ENCODE measurements at regions not wholly inside any gene's neighbourhood (a gene's known extent, or its start where the extent isn't known, plus 50 kb on each side); places are given as distances from the start of the nearest gene placed in this dataset.

DNA sequence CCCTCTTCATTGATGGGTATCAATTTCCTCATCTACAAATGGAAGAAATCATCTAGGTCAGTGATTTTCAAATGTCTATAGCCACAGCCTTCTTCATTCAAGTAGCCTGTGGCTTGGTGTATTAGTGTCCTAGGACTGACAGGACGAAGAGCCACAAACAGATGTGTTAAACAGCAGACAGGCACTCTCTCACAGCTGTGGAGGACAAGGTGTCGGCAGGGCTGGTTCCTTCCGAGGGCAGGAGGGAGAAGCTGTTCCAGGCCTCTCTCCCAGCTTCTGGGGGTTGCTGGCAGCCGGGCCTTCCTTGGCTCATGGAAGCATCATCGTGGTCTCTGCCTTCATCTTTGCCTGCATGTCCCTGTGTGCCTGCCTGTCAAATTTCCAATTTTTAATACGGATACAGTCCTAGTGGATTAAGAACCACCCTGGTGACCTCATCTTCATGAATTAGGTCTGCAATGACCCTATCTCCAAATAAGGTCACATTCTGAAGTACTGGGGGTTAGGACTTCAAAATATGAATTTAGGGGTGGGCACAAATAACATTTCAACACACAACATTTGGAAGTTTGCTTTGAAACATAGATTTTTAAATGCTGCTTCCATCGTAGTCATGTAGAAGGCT, 86.5 kb downstream of the PTGR3 start:
- Mint-ChIP-seq H3K36me3 (no peaks in the 10 kb centered on the region), H3K4me1 (peaks cover 0 to 18% (median 13%) of the 10 kb centered on the region in 3 donors), H3K9me3 (no peaks in the 10 kb centered on the region), H3K27me3 (peaks cover 0 to 5% of the 10 kb centered on the region in 2 donors), H3K27ac (no peak overlapping the region), H3K4me3 (no peak overlapping the region)
- no peak overlapping the region for H3K4me3 ChIP-seq (ENCODE audit: control insufficient read depth in 1 of 2, extremely low read depth in 1 of 2, low read length in 1 of 2)
- H3K36me3 ChIP-seq (ENCODE audit: control insufficient read depth in 2 of 2, extremely low read depth in 1 of 2, insufficient read depth in 1 of 2, low read length in 1 of 2) = no peaks in the 10 kb centered on the region
- H3K9me3 ChIP-seq = no peaks in the 10 kb centered on the region
- peaks cover 0 to 15% of the 10 kb centered on the region in 2 experiments for H3K27me3 ChIP-seq (replicated peaks in 1 of 2; ENCODE audit: control insufficient read depth in 2 of 2, extremely low read depth in 1 of 2, insufficient read depth in 2 of 2, low read length in 1 of 2)
- 94% methylated on average over 5 of the region's 7 CpGs for WGBS (ENCODE audit: insufficient coverage)
- ATAC-seq (replicated peaks in 1 of 4) = no peak
- no peak overlapping the region for H3K27ac ChIP-seq (ENCODE audit: low read length)
- ChIA-PET CTCF (no interaction called here), POLR2A (no interaction called here)
- peaks cover 0 to 4% of the 10 kb centered on the region in 2 experiments for H3K4me1 ChIP-seq (ENCODE audit: control insufficient read depth in 1 of 2, extremely low read depth in 1 of 2, insufficient read depth in 2 of 2, low read length in 2 of 2)
- DNase-seq = no peak

DNA sequence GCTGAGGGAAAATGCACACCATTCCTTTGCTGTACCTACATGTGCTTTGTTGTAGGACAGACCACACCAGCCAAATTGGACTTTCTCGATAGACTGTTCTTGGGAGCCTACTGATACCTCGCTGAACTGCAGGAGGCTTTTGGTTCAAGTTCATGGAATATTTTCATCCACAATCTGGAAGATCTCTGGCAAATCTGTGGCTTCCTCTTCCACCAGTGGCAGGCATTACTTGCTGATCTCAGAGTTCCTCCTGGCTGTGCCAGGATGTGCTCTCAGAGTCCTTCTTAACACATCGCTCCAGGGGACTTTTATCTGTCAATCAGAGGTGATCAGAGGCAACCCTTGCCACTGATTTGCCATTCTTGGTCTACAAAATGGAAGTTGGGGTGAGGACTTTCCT, 87.7 kb downstream of the PTGR3 start:
- ChIA-PET POLR2A (no interaction called here), CTCF (no interaction called here)
- Mint-ChIP-seq H3K36me3 (no peaks in the 10 kb centered on the region), H3K9me3 (no peaks in the 10 kb centered on the region), H3K4me3 (no peak overlapping the region), H3K4me1 (peaks cover 0 to 9% (median 6%) of the 10 kb centered on the region in 3 donors), H3K27ac (no peak overlapping the region), H3K27me3 (peaks cover 0 to 4% of the 10 kb centered on the region in 2 donors)
- Histone ChIP-seq H3K27ac (ENCODE audit: low read length) (no peak overlapping the region), H3K27me3 (replicated peaks in 1 of 2; ENCODE audit: control insufficient read depth in 2 of 2, extremely low read depth in 1 of 2, insufficient read depth in 2 of 2, low read length in 1 of 2) (peaks cover 0 to 19% of the 10 kb centered on the region in 2 experiments), H3K4me1 (ENCODE audit: control insufficient read depth in 1 of 2, extremely low read depth in 1 of 2, insufficient read depth in 2 of 2, low read length in 2 of 2) (peaks cover 0 to 4% of the 10 kb centered on the region in 2 experiments), H3K36me3 (ENCODE audit: control insufficient read depth in 2 of 2, extremely low read depth in 1 of 2, insufficient read depth in 1 of 2, low read length in 1 of 2) (no peaks in the 10 kb centered on the region), H3K4me3 (ENCODE audit: control insufficient read depth in 1 of 2, extremely low read depth in 1 of 2, low read length in 1 of 2) (no peak overlapping the region), H3K9me3 (no peaks in the 10 kb centered on the region)
- ATAC-seq (replicated peaks in 1 of 4) (no peak), DNase-seq (no peak)
- WGBS (ENCODE audit: insufficient coverage) = 81% methylated on average over 3 of the region's 3 CpGs

DNA sequence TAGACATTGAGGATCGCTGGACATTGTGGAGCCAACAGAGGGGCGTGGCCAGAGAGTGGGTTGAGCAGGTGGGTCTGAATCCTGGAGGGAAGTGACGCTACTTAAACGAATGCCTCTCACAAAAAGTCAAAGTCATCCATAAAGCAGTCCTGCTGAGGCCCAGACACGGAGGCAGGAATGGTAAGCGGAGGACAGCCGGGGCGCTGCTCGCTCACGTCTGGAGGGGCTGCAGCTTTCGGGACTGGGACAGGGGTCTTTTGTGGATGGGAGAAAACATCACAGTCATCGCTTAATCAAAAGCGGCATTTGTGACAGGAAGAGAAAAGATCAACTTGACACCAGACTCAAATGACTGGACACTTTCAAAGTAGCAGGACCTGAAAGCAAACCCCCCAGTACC, 88.4 kb downstream of the PTGR3 start:
- no peaks in the 10 kb centered on the region for H3K9me3 ChIP-seq
- H3K27ac ChIP-seq (ENCODE audit: low read length) = no peak overlapping the region
- WGBS (ENCODE audit: insufficient coverage) = 85% methylated on average over 5 of the region's 13 CpGs
- Mint-ChIP-seq H3K9me3 (no peaks in the 10 kb centered on the region), H3K4me3 (no peak overlapping the region), H3K36me3 (no peaks in the 10 kb centered on the region), H3K27ac (no peak overlapping the region), H3K4me1 (peaks cover 0 to 4% (median 3%) of the 10 kb centered on the region in 3 donors), H3K27me3 (peaks cover 0 to 2% of the 10 kb centered on the region in 2 donors)
- no peak for ATAC-seq (replicated peaks in 1 of 4)
- H3K36me3 ChIP-seq (ENCODE audit: control insufficient read depth in 2 of 2, extremely low read depth in 1 of 2, insufficient read depth in 1 of 2, low read length in 1 of 2) = no peaks in the 10 kb centered on the region
- ChIA-PET POLR2A (no interaction called here), CTCF (no interaction called here)
- no peak for DNase-seq
- peaks cover 0 to 13% of the 10 kb centered on the region in 2 experiments for H3K27me3 ChIP-seq (replicated peaks in 1 of 2; ENCODE audit: control insufficient read depth in 2 of 2, extremely low read depth in 1 of 2, insufficient read depth in 2 of 2, low read length in 1 of 2)
- no peaks in the 10 kb centered on the region for H3K4me1 ChIP-seq (ENCODE audit: control insufficient read depth in 1 of 2, extremely low read depth in 1 of 2, insufficient read depth in 2 of 2, low read length in 2 of 2)
- no peak overlapping the region for H3K4me3 ChIP-seq (ENCODE audit: control insufficient read depth in 1 of 2, extremely low read depth in 1 of 2, low read length in 1 of 2)

DNA sequence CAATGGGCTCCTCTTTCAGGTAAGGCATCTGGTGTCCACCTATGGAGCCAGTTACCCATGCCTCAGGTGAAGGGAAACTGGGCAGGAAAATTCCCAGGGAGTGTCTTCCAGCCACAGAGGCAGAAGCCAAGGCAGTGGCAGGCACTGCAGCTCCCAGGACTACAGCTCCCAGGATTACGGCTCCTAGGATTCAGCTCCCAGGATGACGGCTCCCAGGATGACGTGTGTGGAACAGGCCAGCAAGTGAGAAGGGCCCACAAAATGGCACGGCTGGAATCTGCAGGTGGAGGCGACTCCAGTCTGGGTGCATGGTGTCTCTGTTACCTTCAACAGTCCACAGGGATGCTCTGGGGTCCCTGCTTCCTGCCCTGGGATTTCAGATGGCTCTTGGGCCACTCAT, 92.1 kb downstream of the PTGR3 start:
- POLR2A ChIA-PET = no interaction called here
- H3K9me3 ChIP-seq = no peaks in the 10 kb centered on the region
- H3K4me3 ChIP-seq (ENCODE audit: control insufficient read depth in 1 of 2, extremely low read depth in 1 of 2, low read length in 1 of 2) = no peak overlapping the region
- DNase-seq (no peak), ATAC-seq (replicated peaks in 1 of 4) (no peak)
- H3K27ac ChIP-seq (ENCODE audit: low read length) = no peak overlapping the region
- WGBS (ENCODE audit: insufficient coverage) = 84% methylated on average over 5 of the region's 5 CpGs
- H3K9me3 Mint-ChIP-seq = no peaks in the 10 kb centered on the region
- no peaks in the 10 kb centered on the region for H3K4me1 ChIP-seq (ENCODE audit: control insufficient read depth in 1 of 2, extremely low read depth in 1 of 2, insufficient read depth in 2 of 2, low read length in 2 of 2)
- H3K27me3 ChIP-seq (replicated peaks in 1 of 2; ENCODE audit: control insufficient read depth in 2 of 2, extremely low read depth in 1 of 2, insufficient read depth in 2 of 2, low read length in 1 of 2) = peaks cover 0 to 14% of the 10 kb centered on the region in 2 experiments
- H3K4me1 Mint-ChIP-seq = peaks cover 0 to 8% (median 6%) of the 10 kb centered on the region in 3 donors
- peaks cover 0 to 2% of the 10 kb centered on the region in 2 donors for H3K27me3 Mint-ChIP-seq
- H3K36me3 ChIP-seq (ENCODE audit: control insufficient read depth in 2 of 2, extremely low read depth in 1 of 2, insufficient read depth in 1 of 2, low read length in 1 of 2) = no peaks in the 10 kb centered on the region
- no peak overlapping the region for H3K27ac Mint-ChIP-seq
- no peak overlapping the region for H3K4me3 Mint-ChIP-seq
- no peaks in the 10 kb centered on the region for H3K36me3 Mint-ChIP-seq
- CTCF ChIA-PET = no interaction called here

DNA sequence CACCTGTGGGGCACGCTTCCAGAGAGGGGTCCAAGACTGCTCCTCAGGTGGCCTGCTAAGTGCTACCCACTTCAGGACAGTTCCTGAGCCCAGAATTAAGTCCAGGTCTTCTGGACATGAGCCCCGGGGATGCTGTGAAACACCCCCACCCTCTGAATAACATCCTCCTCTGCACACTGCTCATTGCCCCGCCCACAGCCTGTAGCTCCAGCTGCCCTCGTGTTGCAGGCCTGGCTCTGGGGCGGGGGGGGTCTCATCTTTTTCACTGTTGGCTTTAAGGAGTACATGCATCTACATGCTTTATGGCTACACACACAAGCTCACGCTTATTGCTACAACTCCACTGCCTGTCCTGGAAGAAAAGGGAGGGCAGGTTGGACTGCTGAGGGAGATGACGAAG, 92.8 kb downstream of the PTGR3 start:
- ATAC-seq (replicated peaks in 1 of 4) = no peak
- CTCF ChIA-PET = no interaction called here
- WGBS (ENCODE audit: insufficient coverage) = 90% methylated on average over 2 of the region's 7 CpGs
- peaks cover 0 to 7% (median 4%) of the 10 kb centered on the region in 3 donors for H3K4me1 Mint-ChIP-seq
- no peaks in the 10 kb centered on the region for H3K9me3 ChIP-seq
- no peak overlapping the region for H3K27ac ChIP-seq (ENCODE audit: low read length)
- H3K36me3 ChIP-seq (ENCODE audit: control insufficient read depth in 2 of 2, extremely low read depth in 1 of 2, insufficient read depth in 1 of 2, low read length in 1 of 2) = no peaks in the 10 kb centered on the region
- H3K27me3 Mint-ChIP-seq = peaks cover 0 to 2% of the 10 kb centered on the region in 2 donors
- no peaks in the 10 kb centered on the region for H3K36me3 Mint-ChIP-seq
- DNase-seq = no peak
- POLR2A ChIA-PET = no interaction called here
- H3K27me3 ChIP-seq (replicated peaks in 1 of 2; ENCODE audit: control insufficient read depth in 2 of 2, extremely low read depth in 1 of 2, insufficient read depth in 2 of 2, low read length in 1 of 2) = peaks cover 0 to 11% of the 10 kb centered on the region in 2 experiments
- H3K9me3 Mint-ChIP-seq = no peaks in the 10 kb centered on the region
- no peak overlapping the region for H3K4me3 ChIP-seq (ENCODE audit: control insufficient read depth in 1 of 2, extremely low read depth in 1 of 2, low read length in 1 of 2)
- no peak overlapping the region for H3K27ac Mint-ChIP-seq
- no peak overlapping the region for H3K4me3 Mint-ChIP-seq
- H3K4me1 ChIP-seq (ENCODE audit: control insufficient read depth in 1 of 2, extremely low read depth in 1 of 2, insufficient read depth in 2 of 2, low read length in 2 of 2) = no peaks in the 10 kb centered on the region

DNA sequence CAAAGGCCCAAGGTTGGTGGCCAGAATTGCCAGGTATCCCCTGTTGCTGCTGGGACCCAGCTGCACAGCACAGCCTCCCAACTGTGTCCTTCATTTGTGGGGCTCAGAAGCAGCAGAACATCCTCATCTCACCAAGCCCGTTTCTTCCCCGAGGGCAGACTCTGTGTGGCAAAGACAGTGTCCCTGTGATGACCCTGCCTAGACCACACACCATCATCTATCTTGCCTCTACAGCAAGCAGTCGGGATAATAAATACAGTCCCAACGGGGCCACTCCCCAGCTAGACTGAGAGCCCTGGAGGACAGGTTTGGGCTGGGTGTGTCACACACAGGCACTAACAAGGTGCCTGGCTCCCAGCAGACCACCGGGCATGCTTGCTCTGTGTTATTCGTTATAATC, 93.4 kb downstream of the PTGR3 start:
- Mint-ChIP-seq H3K27ac (no peak overlapping the region), H3K36me3 (no peaks in the 10 kb centered on the region), H3K9me3 (no peaks in the 10 kb centered on the region)

More for the DNA sequence above, 93.4 kb downstream of the PTGR3 start:
- H3K27me3 Mint-ChIP-seq = peaks cover 0 to 2% of the 10 kb centered on the region in 2 donors
- H3K4me3 ChIP-seq (ENCODE audit: control insufficient read depth in 1 of 2, extremely low read depth in 1 of 2, low read length in 1 of 2) = no peak overlapping the region
- H3K4me1 ChIP-seq (ENCODE audit: control insufficient read depth in 1 of 2, extremely low read depth in 1 of 2, insufficient read depth in 2 of 2, low read length in 2 of 2) = no peaks in the 10 kb centered on the region
- no peak for DNase-seq
- CTCF ChIA-PET = no interaction called here
- ATAC-seq (replicated peaks in 1 of 4) = no peak
- H3K27me3 ChIP-seq (replicated peaks in 1 of 2; ENCODE audit: control insufficient read depth in 2 of 2, extremely low read depth in 1 of 2, insufficient read depth in 2 of 2, low read length in 1 of 2) = peaks cover 0 to 15% of the 10 kb centered on the region in 2 experiments
- H3K4me3 Mint-ChIP-seq = no peak overlapping the region
- POLR2A ChIA-PET = no interaction called here
- H3K36me3 ChIP-seq (ENCODE audit: control insufficient read depth in 2 of 2, extremely low read depth in 1 of 2, insufficient read depth in 1 of 2, low read length in 1 of 2) = no peaks in the 10 kb centered on the region
- H3K27ac ChIP-seq (ENCODE audit: low read length) = no peak overlapping the region
- H3K4me1 Mint-ChIP-seq = peaks cover 0 to 7% (median 4%) of the 10 kb centered on the region in 3 donors
- 77% methylated on average over 6 of the region's 6 CpGs for WGBS (ENCODE audit: insufficient coverage)
- H3K9me3 ChIP-seq = no peaks in the 10 kb centered on the region
